Fibroblast of lung (primary cell): ENCODE measurements at regions not wholly inside any gene's neighbourhood (a gene's known extent, or its start where the extent isn't known, plus 50 kb on each side); places are given as distances from the start of the nearest gene placed in this dataset.

ENCODE experiments used
- EZH2 ChIP-seq: IDR thresholded peaks from 2 replicates; pipeline ENCODE4 v1.5.1; 2012; ENCODE audit warnings: low read length, control low read depth, mild to moderate bottlenecking; ENCODE audit errors: missing control alignments
- TF ChIP-seq, protein P1 (sequence below), 2 donors: IDR thresholded peaks in 1 of 2; conservative IDR thresholded peaks in 1 of 2; 1 replicate in 1 of 2; 2 replicates in 1 of 2; pipeline ENCODE4 v1.5.1; 2011 to 2012; ENCODE audit warnings: low read length in 2 of 2, control low read depth in 1 of 2, inconsistent platforms in 1 of 2, low read depth in 1 of 2, mild to moderate bottlenecking in 1 of 2

DNA sequence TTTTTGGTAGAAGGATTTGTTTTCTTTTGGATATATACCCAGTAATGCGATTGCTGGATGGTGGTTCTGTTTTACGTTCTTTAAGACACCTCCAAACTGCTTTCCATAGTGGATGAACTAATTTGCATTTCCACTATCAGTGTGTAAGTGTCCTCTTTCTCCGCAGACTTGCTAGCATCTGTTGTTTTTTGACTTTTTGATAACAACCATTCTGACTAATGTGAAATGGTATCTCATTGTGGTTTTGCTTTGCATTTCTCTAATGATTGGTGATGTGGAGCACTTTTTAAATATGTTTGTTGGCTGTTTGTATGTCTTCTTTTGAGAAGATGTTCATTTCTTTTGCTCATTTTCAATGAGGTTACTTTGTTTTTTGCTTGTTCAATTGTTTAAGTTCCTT is 260.9 kb upstream of the CWC22 start:
- TF ChIP-seq, protein P1, sequence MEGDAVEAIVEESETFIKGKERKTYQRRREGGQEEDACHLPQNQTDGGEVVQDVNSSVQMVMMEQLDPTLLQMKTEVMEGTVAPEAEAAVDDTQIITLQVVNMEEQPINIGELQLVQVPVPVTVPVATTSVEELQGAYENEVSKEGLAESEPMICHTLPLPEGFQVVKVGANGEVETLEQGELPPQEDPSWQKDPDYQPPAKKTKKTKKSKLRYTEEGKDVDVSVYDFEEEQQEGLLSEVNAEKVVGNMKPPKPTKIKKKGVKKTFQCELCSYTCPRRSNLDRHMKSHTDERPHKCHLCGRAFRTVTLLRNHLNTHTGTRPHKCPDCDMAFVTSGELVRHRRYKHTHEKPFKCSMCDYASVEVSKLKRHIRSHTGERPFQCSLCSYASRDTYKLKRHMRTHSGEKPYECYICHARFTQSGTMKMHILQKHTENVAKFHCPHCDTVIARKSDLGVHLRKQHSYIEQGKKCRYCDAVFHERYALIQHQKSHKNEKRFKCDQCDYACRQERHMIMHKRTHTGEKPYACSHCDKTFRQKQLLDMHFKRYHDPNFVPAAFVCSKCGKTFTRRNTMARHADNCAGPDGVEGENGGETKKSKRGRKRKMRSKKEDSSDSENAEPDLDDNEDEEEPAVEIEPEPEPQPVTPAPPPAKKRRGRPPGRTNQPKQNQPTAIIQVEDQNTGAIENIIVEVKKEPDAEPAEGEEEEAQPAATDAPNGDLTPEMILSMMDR (conservative IDR thresholded peaks at IDR 0.05 in 1 of 2, IDR thresholded peaks at IDR 0.05 in 1 of 2; ENCODE audit: low read depth in 1 of 2, low read length in 2 of 2), result no peak
- TF ChIP-seq EZH2, result no peak
